Natural killer cell (primary cell): ENCODE measurements at regions not wholly inside any gene's neighbourhood (a gene's known extent, or its start where the extent isn't known, plus 50 kb on each side); places are given as distances from the start of the nearest gene placed in this dataset.

ENCODE experiments used
- ATAC-seq, 3 donors: fragments of 150-1000 bp in 2 of 3; fragments of 200-7000 bp in 1 of 3; cut with Tn5 transposase; 1 replicate in 1 of 3; 2 replicates in 2 of 3; pipeline ENCODE4 v1.10.0; 2021; ENCODE audit warnings: mild to moderate bottlenecking in 2 of 3, moderate library complexity in 2 of 3
- DNase-seq, 2 donors: peaks; one replicate each; pipeline versions ENCODE4 v3.0.0 to v3.0.0-alpha.2; 2013 to 2021; ENCODE audit warnings: mixed read lengths in 1 of 2
- H3K27ac ChIP-seq: one replicate; pipeline ENCODE4 v1.5.1; 2013; ENCODE audit warnings: mild to moderate bottlenecking, low read length
- H3K27me3 ChIP-seq: one replicate; pipeline ENCODE4 v1.6.1; 2013; ENCODE audit warnings: low read length; ENCODE audit not compliant: control insufficient read depth, insufficient read depth
- H3K36me3 ChIP-seq: one replicate; pipeline ENCODE4 v1.6.1; 2013; ENCODE audit warnings: low read length; ENCODE audit not compliant: control insufficient read depth, insufficient read depth
- H3K4me1 ChIP-seq: one replicate; pipeline ENCODE4 v1.6.1; 2013; ENCODE audit warnings: low read length; ENCODE audit not compliant: control insufficient read depth, insufficient read depth
- H3K4me3 ChIP-seq: one replicate; pipeline ENCODE4 v1.5.1; 2013; ENCODE audit warnings: low read length
- H3K9me3 ChIP-seq: one replicate; pipeline ENCODE4 v1.6.1; 2013; ENCODE audit warnings: low read length; ENCODE audit not compliant: control insufficient read depth, insufficient read depth
- H3K27ac Mint-ChIP-seq, 2 donors: one replicate each; pipeline ENCODE4 v1.8.0; 2022; ENCODE audit warnings: mild to moderate bottlenecking in 2 of 2, mixed read lengths in 2 of 2, moderate library complexity in 1 of 2
- H3K27me3 Mint-ChIP-seq, 2 donors: one replicate each; pipeline ENCODE4 v1.8.0; 2022; ENCODE audit warnings: low read depth in 2 of 2, mixed read lengths in 2 of 2
- H3K36me3 Mint-ChIP-seq: one replicate; pipeline ENCODE4 v1.8.0; 2022; ENCODE audit warnings: mixed read lengths
- H3K4me1 Mint-ChIP-seq, 2 donors: one replicate each; pipeline ENCODE4 v1.8.0; 2022; ENCODE audit warnings: mixed read lengths in 2 of 2
- H3K4me3 Mint-ChIP-seq: one replicate; pipeline ENCODE4 v1.8.0; 2022; ENCODE audit warnings: mild to moderate bottlenecking, moderate library complexity, mixed read lengths
- H3K9me3 Mint-ChIP-seq, 2 donors: one replicate each; pipeline ENCODE4 v1.8.0; 2022; ENCODE audit warnings: mixed read lengths in 2 of 2
- WGBS: methylation state at CpG from one replicate; pipeline ENCODE4 v1.1.7; 2013; ENCODE audit warnings: missing lambda C conversion rate; ENCODE audit not compliant: insufficient coverage; 5-methylcytosine and 5-hydroxymethylcytosine counted together
- intact Hi-C: fragments of 100-400 bp; cut with micrococcal nuclease; formaldehyde crosslinking; loops from one replicate; pipeline ENCODE4 v1.14.2; 2022
- TF ChIP-seq, protein P1 (sequence below): fragments of 200-600 bp; IDR thresholded peaks from one replicate; pipeline ENCODE4 v1.8.0; 2022; ENCODE audit warnings: antibody characterized with exemption

GRCh38 chr1:213530611-213531320 lies 457.0 kb upstream of the PROX1 start:
- Histone ChIP-seq H3K9me3 (no peaks in the 10 kb centered on the region), H3K36me3 (no peaks in the 10 kb centered on the region), H3K27ac (no peak overlapping the region), H3K4me3 (no peak overlapping the region), H3K27me3 (no peaks in the 10 kb centered on the region), H3K4me1 (no peaks in the 10 kb centered on the region)
- H3K4me1 Mint-ChIP-seq, result no peaks in the 10 kb centered on the region
- no peak overlapping the region for H3K4me3 Mint-ChIP-seq
- H3K27me3 Mint-ChIP-seq, result no peaks in the 10 kb centered on the region
- intact Hi-C loops, result no loop called here
- DNase-seq (no peak), ATAC-seq (no peak)
- TF ChIP-seq, protein P1, sequence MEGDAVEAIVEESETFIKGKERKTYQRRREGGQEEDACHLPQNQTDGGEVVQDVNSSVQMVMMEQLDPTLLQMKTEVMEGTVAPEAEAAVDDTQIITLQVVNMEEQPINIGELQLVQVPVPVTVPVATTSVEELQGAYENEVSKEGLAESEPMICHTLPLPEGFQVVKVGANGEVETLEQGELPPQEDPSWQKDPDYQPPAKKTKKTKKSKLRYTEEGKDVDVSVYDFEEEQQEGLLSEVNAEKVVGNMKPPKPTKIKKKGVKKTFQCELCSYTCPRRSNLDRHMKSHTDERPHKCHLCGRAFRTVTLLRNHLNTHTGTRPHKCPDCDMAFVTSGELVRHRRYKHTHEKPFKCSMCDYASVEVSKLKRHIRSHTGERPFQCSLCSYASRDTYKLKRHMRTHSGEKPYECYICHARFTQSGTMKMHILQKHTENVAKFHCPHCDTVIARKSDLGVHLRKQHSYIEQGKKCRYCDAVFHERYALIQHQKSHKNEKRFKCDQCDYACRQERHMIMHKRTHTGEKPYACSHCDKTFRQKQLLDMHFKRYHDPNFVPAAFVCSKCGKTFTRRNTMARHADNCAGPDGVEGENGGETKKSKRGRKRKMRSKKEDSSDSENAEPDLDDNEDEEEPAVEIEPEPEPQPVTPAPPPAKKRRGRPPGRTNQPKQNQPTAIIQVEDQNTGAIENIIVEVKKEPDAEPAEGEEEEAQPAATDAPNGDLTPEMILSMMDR, result no peak
- H3K27ac Mint-ChIP-seq, result no peak overlapping the region
- WGBS, result 81% methylated on average over 4 of the region's 4 CpGs
- H3K36me3 Mint-ChIP-seq, result no peaks in the 10 kb centered on the region
- H3K9me3 Mint-ChIP-seq, result peaks cover 0 to 2% of the 10 kb centered on the region in 2 donors

DNA sequence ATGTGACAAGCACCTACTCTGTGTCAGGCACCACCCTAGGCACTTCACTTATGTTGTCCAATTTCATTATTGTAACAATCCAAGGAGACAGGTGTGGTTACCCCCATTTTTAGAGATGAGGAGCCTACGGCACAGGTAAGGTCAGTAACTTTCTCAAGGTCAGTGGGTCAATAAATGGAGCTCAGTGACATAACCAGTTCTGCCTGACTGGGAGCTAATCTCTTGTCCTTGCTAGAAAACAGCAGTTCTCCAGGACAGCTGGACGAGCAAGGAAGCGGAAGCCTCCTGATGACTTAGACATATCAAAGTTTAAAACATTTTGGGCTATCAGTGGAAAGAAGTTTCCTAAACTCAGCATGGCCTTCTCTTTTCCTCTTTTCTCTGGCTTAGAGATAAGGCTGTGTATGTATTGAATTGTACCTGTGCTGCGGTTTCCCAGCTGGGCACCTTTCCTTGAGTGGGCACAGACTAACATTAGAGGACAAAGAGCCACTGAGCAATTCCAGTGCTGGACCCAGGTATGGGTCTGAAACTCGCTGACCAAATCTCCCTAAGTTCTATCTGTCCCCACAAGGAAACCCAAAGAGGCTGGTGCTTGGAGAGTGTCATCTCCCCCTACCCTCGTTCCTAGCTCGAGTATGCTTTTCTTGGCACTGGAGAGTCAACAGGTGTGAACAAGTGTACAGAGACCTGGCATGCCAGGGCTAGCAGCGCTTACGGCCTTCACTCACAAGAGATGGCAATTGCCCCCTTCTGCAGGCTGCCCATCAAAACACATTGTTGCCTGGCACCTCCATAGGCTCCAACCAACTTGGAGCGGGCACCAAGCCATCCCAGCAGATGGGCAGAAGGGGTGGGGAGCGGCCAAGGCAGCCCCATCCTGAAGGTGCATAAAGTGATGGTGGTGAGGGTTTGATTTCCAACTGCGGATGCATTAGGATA lies 456.1 kb upstream of the PROX1 start:
- Histone ChIP-seq H3K27ac (no peak overlapping the region), H3K9me3 (no peaks in the 10 kb centered on the region), H3K36me3 (no peaks in the 10 kb centered on the region), H3K4me3 (no peak overlapping the region), H3K27me3 (no peaks in the 10 kb centered on the region), H3K4me1 (no peaks in the 10 kb centered on the region)
- Mint-ChIP-seq H3K9me3 (peaks cover 0 to 2% of the 10 kb centered on the region in 2 donors), H3K27ac (no peak overlapping the region), H3K4me1 (no peaks in the 10 kb centered on the region), H3K36me3 (no peaks in the 10 kb centered on the region), H3K4me3 (no peak overlapping the region), H3K27me3 (no peaks in the 10 kb centered on the region)
- TF ChIP-seq, protein P1, result no peak
- ATAC-seq (no peak), DNase-seq (no peak)
- intact Hi-C loops, result no loop called here
- 92% methylated on average over 11 of the region's 12 CpGs for WGBS

DNA sequence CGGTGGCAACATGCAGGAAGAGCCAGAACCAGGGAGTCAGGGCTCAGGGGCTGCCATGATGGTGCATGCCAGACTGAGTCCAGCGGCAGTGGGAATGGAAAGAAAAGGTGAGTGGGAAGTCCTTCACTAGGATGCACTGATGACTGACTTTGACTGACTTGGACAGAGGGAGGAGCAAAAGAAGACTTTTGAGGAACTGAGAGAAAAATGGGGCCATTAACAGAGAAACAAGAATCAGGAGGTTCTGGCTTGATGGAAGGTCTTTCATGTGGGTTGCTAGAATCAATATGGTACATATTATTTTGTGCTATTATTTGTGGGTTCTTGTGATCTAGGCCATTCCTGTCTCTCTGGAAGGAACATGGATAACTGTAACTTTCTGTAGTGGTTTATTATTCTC lies 454.6 kb upstream of the PROX1 start:
- intact Hi-C loops, result no loop called here
- TF ChIP-seq, protein P1, result no peak
- no peak for ATAC-seq
- Histone ChIP-seq H3K4me3 (no peak overlapping the region), H3K27ac (no peak overlapping the region), H3K9me3 (no peaks in the 10 kb centered on the region), H3K27me3 (no peaks in the 10 kb centered on the region), H3K36me3 (no peaks in the 10 kb centered on the region), H3K4me1 (no peaks in the 10 kb centered on the region)
- Mint-ChIP-seq H3K4me1 (no peaks in the 10 kb centered on the region), H3K27ac (no peak overlapping the region), H3K36me3 (no peaks in the 10 kb centered on the region), H3K9me3 (peaks cover 0 to 2% of the 10 kb centered on the region in 2 donors), H3K4me3 (no peak overlapping the region), H3K27me3 (no peaks in the 10 kb centered on the region)
- WGBS, result 87% methylated on average over 2 of the region's 2 CpGs
- no peak for DNase-seq
